HEK293 (cell line): ENCODE measurements at regions not wholly inside any gene's neighbourhood (a gene's known extent, or its start where the extent isn't known, plus 50 kb on each side); places are given as distances from the start of the nearest gene placed in this dataset.

Experiments used
- CTCF ChIA-PET: fragments of 350-600 bp; formaldehyde crosslinking; extraction: SDS; loops from one replicate; lab custom pipeline; 2021; ENCODE audit warnings: antibody characterized with exemption; lab: Yijun Ruan, JAX
- POLR2A ChIA-PET: fragments of 300-600 bp; formaldehyde crosslinking; extraction: SDS; loops from one replicate; lab custom pipeline; 2020; ENCODE audit warnings: antibody characterized with exemption, inconsistent platforms; lab: Yijun Ruan, JAX
- H3K27ac ChIP-seq: fragments of 200-500 bp; sonication (Bioruptor generic); 2 replicates; pipeline ENCODE4 v1.5.1; 2014; ENCODE audit warnings: low read depth, low read length, control low read depth, inconsistent platforms; ENCODE audit errors: extremely low read depth
- H3K36me3 ChIP-seq, 2 experiments: fragments of 200-500 bp in 1 of 2; sonication (Bioruptor generic) in 1 of 2; 1 replicate in 1 of 2; 2 replicates in 1 of 2; pipeline ENCODE4 v1.5.1; 2014 to 2017; ENCODE audit warnings: inconsistent platforms in 2 of 2, low read length in 2 of 2; ENCODE audit not compliant: control insufficient read depth in 2 of 2, insufficient read depth in 1 of 2
- H3K4me1 ChIP-seq: fragments of 200-500 bp; sonication (Bioruptor generic); 2 replicates; pipeline ENCODE4 v1.5.1; 2014; ENCODE audit warnings: mild to moderate bottlenecking, low read length, inconsistent platforms; ENCODE audit not compliant: control insufficient read depth, insufficient read depth
- H3K4me3 ChIP-seq: 2 replicates; pipeline ENCODE4 v1.5.1; 2011; ENCODE audit warnings: low read depth, mild to moderate bottlenecking, control low read depth, low read length, moderate library complexity
- H3K9me3 ChIP-seq: fragments of 200-500 bp; sonication (Bioruptor generic); 2 replicates; pipeline ENCODE4 v1.5.1; 2014; ENCODE audit warnings: low read depth, low read length, inconsistent platforms; ENCODE audit not compliant: control insufficient read depth, insufficient read depth
- BCL11B ChIP-seq: fragments of 450-650 bp; formaldehyde crosslinking; IDR thresholded peaks from 2 replicates; pipeline ENCODE4 v1.5.1; 2016; ENCODE audit warnings: low read depth, missing biosample characterization, missing genetic modification characterization
- HOXA7 ChIP-seq: sonication (generic); formaldehyde crosslinking; IDR thresholded peaks from 2 replicates; pipeline ENCODE4 v1.8.1; 2022; ENCODE audit warnings: missing genetic modification reagents, borderline replicate concordance
- KLF1 ChIP-seq: fragments of 450-650 bp; formaldehyde crosslinking; IDR thresholded peaks from 2 replicates; pipeline ENCODE4 v1.5.1; 2016; ENCODE audit warnings: missing biosample characterization, missing genetic modification characterization
- KLF8 ChIP-seq: fragments of 450-650 bp; formaldehyde crosslinking; IDR thresholded peaks from 2 replicates; pipeline ENCODE4 v1.5.1; 2016; ENCODE audit warnings: missing biosample characterization, missing genetic modification characterization
- MEIS1 ChIP-seq: sonication (generic); formaldehyde crosslinking; IDR thresholded peaks from 2 replicates; pipeline ENCODE4 v1.8.1; 2022; ENCODE audit warnings: missing genetic modification reagents, mild to moderate bottlenecking, borderline replicate concordance
- SETDB1 ChIP-seq: IDR thresholded peaks from one replicate; pipeline ENCODE4 v1.6.1; 2017; ENCODE audit warnings: mild to moderate bottlenecking, low read length, moderate library complexity, mixed read lengths; ENCODE audit not compliant: insufficient read length
- ZNF140 ChIP-seq: fragments of 450-650 bp; formaldehyde crosslinking; IDR thresholded peaks from 2 replicates; pipeline ENCODE4 v1.5.1; 2016; ENCODE audit warnings: missing biosample characterization, missing genetic modification characterization
- ZNF19 ChIP-seq: fragments of 450-650 bp; formaldehyde crosslinking; IDR thresholded peaks from 2 replicates; pipeline ENCODE4; 2016; ENCODE audit warnings: missing biosample characterization, missing genetic modification characterization, low read depth
- ZNF214 ChIP-seq: fragments of 450-650 bp; formaldehyde crosslinking; IDR thresholded peaks from 2 replicates; pipeline ENCODE4 v1.5.1; 2017; ENCODE audit warnings: missing biosample characterization, mild to moderate bottlenecking, missing genetic modification characterization, borderline replicate concordance
- ZNF302 ChIP-seq: fragments of 450-650 bp; formaldehyde crosslinking; IDR thresholded peaks from 2 replicates; pipeline ENCODE4 v1.5.1; 2016; ENCODE audit warnings: missing biosample characterization, missing genetic modification characterization, low read depth
- TF ChIP-seq, protein P1 (sequence below): fragments of 450-650 bp; formaldehyde crosslinking; IDR thresholded peaks from 2 replicates; pipeline ENCODE4 v1.5.1; 2016; ENCODE audit warnings: missing biosample characterization, missing genetic modification characterization
- TF ChIP-seq, protein P2 (sequence below): fragments of 450-650 bp; formaldehyde crosslinking; IDR thresholded peaks from 2 replicates; pipeline ENCODE4 v1.5.1; 2016; ENCODE audit warnings: missing biosample characterization, missing genetic modification characterization
- TF ChIP-seq, protein P3 (sequence below): fragments of 450-650 bp; formaldehyde crosslinking; IDR thresholded peaks from 2 replicates; pipeline ENCODE4 v1.5.1; 2016; ENCODE audit warnings: missing biosample characterization, missing genetic modification characterization, borderline replicate concordance
- TF ChIP-seq, protein P4 (sequence below): fragments of 450-650 bp; formaldehyde crosslinking; IDR thresholded peaks from 2 replicates; pipeline ENCODE4 v1.5.1; 2016; ENCODE audit warnings: missing biosample characterization, missing genetic modification characterization

DNA sequence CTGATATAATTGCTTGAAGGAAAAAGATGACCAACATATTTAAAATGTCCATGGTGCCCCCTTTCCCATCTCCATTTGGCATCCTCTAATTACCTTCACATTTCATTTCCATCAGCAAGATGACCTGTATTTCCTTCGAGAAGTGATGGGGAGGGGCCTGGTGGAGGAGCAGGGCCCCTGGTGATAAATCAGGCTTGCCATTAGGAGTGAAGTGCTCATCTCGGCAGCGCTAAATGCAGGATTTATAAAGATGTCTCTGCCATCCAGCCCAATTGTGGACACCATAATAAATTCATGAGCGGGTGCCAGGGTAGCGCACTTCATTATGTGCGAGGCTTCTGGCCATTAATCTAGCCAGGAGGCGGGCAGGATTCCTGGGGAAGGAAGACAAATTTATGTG, 101.5 kb upstream of the IRX6 start (continued):
- TF ChIP-seq ZNF214 (tag by site-specific recombination) (no peak), KLF1 (no peak), HOXA7 (CRISPR knock-in tag) (no peak), BCL11B (tag by site-specific recombination) (no peak), ZNF19 (tag by site-specific recombination) (no peak), ZNF140 (no peak)
- TF ChIP-seq, protein P1, sequence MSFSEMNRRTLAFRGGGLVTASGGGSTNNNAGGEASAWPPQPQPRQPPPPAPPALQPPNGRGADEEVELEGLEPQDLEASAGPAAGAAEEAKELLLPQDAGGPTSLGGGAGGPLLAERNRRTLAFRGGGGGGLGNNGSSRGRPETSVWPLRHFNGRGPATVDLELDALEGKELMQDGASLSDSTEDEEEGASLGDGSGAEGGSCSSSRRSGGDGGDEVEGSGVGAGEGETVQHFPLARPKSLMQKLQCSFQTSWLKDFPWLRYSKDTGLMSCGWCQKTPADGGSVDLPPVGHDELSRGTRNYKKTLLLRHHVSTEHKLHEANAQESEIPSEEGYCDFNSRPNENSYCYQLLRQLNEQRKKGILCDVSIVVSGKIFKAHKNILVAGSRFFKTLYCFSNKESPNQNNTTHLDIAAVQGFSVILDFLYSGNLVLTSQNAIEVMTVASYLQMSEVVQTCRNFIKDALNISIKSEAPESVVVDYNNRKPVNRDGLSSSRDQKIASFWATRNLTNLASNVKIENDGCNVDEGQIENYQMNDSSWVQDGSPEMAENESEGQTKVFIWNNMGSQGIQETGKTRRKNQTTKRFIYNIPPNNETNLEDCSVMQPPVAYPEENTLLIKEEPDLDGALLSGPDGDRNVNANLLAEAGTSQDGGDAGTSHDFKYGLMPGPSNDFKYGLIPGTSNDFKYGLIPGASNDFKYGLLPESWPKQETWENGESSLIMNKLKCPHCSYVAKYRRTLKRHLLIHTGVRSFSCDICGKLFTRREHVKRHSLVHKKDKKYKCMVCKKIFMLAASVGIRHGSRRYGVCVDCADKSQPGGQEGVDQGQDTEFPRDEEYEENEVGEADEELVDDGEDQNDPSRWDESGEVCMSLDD (tag by site-specific recombination): no peak
- TF ChIP-seq, protein P2, sequence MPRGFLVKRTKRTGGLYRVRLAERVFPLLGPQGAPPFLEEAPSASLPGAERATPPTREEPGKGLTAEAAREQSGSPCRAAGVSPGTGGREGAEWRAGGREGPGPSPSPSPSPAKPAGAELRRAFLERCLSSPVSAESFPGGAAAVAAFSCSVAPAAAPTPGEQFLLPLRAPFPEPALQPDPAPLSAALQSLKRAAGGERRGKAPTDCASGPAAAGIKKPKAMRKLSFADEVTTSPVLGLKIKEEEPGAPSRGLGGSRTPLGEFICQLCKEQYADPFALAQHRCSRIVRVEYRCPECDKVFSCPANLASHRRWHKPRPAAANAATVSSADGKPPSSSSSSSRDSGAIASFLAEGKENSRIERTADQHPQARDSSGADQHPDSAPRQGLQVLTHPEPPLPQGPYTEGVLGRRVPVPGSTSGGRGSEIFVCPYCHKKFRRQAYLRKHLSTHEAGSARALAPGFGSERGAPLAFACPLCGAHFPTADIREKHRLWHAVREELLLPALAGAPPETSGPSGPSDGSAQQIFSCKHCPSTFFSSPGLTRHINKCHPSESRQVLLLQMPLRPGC (tag by site-specific recombination): no peak
- TF ChIP-seq, protein P3, sequence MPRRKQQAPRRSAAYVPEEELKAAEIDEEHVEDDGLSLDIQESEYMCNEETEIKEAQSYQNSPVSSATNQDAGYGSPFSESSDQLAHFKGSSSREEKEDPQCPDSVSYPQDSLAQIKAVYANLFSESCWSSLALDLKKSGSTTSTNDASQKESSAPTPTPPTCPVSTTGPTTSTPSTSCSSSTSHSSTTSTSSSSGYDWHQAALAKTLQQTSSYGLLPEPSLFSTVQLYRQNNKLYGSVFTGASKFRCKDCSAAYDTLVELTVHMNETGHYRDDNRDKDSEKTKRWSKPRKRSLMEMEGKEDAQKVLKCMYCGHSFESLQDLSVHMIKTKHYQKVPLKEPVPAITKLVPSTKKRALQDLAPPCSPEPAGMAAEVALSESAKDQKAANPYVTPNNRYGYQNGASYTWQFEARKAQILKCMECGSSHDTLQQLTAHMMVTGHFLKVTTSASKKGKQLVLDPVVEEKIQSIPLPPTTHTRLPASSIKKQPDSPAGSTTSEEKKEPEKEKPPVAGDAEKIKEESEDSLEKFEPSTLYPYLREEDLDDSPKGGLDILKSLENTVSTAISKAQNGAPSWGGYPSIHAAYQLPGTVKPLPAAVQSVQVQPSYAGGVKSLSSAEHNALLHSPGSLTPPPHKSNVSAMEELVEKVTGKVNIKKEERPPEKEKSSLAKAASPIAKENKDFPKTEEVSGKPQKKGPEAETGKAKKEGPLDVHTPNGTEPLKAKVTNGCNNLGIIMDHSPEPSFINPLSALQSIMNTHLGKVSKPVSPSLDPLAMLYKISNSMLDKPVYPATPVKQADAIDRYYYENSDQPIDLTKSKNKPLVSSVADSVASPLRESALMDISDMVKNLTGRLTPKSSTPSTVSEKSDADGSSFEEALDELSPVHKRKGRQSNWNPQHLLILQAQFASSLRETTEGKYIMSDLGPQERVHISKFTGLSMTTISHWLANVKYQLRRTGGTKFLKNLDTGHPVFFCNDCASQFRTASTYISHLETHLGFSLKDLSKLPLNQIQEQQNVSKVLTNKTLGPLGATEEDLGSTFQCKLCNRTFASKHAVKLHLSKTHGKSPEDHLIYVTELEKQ (tag by site-specific recombination): no peak
- TF ChIP-seq, all 188 proteins: peak for 0

DNA sequence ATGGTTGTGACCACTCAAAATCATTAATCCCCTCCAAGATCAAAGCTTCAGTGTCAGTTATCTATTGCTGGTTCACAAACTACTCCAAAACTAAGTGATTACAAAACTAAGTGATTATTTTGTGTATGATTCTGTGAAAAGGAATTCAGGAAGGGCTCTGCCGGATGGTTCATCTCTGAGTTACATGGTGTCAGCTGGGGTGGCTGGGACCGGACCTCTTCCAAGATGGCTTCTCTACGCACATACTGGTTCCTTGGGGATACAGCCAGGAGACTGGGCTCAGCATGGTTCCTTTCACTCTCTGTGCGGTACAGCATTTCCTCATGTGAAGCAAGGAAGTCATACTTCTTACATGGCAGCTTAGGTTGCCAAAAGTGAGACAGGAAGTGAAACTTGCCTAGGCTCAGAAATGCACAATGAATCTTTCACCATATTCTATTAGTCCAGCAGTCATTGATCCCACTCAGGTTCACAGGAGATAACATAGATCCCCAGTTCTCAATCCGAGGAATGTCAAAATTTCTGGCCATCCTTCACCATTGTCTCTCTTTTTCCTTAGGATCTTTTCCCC, 97.9 kb upstream of the IRX6 start:
- Histone ChIP-seq H3K9me3 (no peaks in the 10 kb centered on the region), H3K27ac (no peak overlapping the region)
- no peak for TF ChIP-seq ZNF302 (tag by site-specific recombination)
- peak; percentile 51 for TF ChIP-seq SETDB1
- TF ChIP-seq, all 188 proteins: peak for 1
- ChIA-PET POLR2A (no interaction called here), CTCF (no interaction called here)
- Histone ChIP-seq H3K4me3 (no peak overlapping the region), H3K36me3 (no peaks in the 10 kb centered on the region), H3K4me1 (no peaks in the 10 kb centered on the region)

DNA sequence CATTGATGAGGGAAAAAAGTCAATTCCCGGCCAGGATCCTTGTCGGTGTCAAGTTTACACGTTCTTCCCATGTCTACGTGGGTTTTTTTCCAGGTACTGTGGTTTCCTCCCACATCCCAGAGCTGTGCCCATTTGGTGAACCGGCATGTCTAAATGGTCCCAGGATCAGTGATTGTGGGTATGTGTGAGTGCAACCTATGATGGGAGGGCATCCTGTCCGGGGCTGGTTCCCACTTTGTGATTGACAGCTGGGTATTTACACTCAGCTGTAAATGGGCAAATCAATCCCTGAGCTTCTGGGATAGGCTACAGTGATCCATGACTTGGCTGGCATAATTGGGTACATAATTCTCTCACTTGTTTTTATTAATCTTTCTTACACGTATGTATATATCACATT, 91.2 kb upstream of the IRX6 start:
- no peaks in the 10 kb centered on the region for H3K9me3 ChIP-seq
- no peak overlapping the region for H3K27ac ChIP-seq
- H3K36me3 ChIP-seq: no peaks in the 10 kb centered on the region
- POLR2A ChIA-PET: no interaction called here
- H3K4me3 ChIP-seq: no peak overlapping the region
- CTCF ChIA-PET: interaction anchor here (0.6 kb wide), 1 partner anchor 115 kb away, joined by 3 read pairs; no protein-coding TSS in a partner anchor
- TF ChIP-seq KLF8 (tag by site-specific recombination): no peak
- no peak for TF ChIP-seq ZNF140
- no peak for TF ChIP-seq MEIS1 (CRISPR knock-in tag)
- TF ChIP-seq, protein P4, sequence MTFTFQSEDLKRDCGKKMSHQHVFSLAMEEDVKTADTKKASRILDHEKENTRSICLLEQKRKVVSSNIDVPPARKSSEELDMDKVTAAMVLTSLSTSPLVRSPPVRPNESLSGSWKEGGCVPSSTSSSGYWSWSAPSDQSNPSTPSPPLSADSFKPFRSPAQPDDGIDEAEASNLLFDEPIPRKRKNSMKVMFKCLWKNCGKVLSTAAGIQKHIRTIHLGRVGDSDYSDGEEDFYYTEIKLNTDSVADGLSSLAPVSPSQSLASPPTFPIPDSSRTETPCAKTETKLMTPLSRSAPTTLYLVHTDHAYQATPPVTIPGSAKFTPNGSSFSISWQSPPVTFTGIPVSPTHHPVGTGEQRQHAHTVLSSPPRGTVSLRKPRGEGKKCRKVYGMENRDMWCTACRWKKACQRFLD (tag by site-specific recombination): no peak
- TF ChIP-seq, all 188 proteins: peak for 0
- H3K4me1 ChIP-seq: no peaks in the 10 kb centered on the region
